ENCODE measurements at regions not wholly inside any gene's neighbourhood (a gene's known extent, or its start where the extent isn't known, plus 50 kb on each side); places are given as distances from the start of the nearest gene placed in this dataset.

GRCh38 chr3:30996467-30996866, 102.0 kb upstream of the GADL1 start:
- TF ChIP-seq, protein P1, sequence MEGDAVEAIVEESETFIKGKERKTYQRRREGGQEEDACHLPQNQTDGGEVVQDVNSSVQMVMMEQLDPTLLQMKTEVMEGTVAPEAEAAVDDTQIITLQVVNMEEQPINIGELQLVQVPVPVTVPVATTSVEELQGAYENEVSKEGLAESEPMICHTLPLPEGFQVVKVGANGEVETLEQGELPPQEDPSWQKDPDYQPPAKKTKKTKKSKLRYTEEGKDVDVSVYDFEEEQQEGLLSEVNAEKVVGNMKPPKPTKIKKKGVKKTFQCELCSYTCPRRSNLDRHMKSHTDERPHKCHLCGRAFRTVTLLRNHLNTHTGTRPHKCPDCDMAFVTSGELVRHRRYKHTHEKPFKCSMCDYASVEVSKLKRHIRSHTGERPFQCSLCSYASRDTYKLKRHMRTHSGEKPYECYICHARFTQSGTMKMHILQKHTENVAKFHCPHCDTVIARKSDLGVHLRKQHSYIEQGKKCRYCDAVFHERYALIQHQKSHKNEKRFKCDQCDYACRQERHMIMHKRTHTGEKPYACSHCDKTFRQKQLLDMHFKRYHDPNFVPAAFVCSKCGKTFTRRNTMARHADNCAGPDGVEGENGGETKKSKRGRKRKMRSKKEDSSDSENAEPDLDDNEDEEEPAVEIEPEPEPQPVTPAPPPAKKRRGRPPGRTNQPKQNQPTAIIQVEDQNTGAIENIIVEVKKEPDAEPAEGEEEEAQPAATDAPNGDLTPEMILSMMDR (IDR thresholded peaks at IDR 0.05; ENCODE audit: insufficient read depth, low read depth, low read length, missing control alignments) = no peak
- H3K4me3 ChIP-seq (ENCODE audit: low read length) = no peak overlapping the region

DNA sequence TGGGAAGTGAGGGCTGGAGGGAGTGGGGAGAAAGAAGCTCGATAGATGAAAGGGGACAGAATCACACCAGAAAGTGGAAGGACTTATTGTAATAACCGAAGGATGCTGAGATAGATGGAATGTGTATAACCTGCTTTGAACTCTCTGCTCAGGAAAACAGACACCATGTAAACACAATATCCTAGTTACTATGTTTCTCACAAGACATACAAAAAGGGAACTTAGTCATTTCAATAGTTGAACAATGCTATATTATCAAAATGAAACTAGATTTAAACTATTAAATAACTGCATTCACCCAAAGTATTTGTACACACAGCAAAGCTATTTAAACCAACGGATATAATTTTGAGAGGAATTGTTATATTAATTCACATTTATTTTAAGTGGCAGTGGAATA, 108.3 kb upstream of the GADL1 start:
- TF ChIP-seq, protein P1 (IDR thresholded peaks at IDR 0.05; ENCODE audit: insufficient read depth, low read depth, low read length, missing control alignments) = no peak
- H3K4me3 ChIP-seq (ENCODE audit: low read length) = no peak overlapping the region
- no peak for DNase-seq (ENCODE audit: low read depth)

More at GRCh38 chr3:30996467-30996866, 102.0 kb upstream of the GADL1 start:
- DNase-seq (ENCODE audit: low read depth) = no peak

GRCh38 chr3:31004025-31004678, 109.7 kb upstream of the GADL1 start:
- no peak overlapping the region for H3K4me3 ChIP-seq (ENCODE audit: low read length)
- TF ChIP-seq, protein P1 (IDR thresholded peaks at IDR 0.05; ENCODE audit: insufficient read depth, low read depth, low read length, missing control alignments) = no peak
- peak; percentile 56 for DNase-seq (ENCODE audit: low read depth)

GRCh38 chr3:31008994-31009393, 114.5 kb upstream of the GADL1 start:
- TF ChIP-seq, protein P1 (IDR thresholded peaks at IDR 0.05; ENCODE audit: insufficient read depth, low read depth, low read length, missing control alignments) = no peak
- no peak overlapping the region for H3K4me3 ChIP-seq (ENCODE audit: low read length)
- peak; percentile 67 for DNase-seq (ENCODE audit: low read depth)

GRCh38 chr3:31009881-31010280, 115.4 kb upstream of the GADL1 start:
- peak; percentile 51 for DNase-seq (ENCODE audit: low read depth)

DNA sequence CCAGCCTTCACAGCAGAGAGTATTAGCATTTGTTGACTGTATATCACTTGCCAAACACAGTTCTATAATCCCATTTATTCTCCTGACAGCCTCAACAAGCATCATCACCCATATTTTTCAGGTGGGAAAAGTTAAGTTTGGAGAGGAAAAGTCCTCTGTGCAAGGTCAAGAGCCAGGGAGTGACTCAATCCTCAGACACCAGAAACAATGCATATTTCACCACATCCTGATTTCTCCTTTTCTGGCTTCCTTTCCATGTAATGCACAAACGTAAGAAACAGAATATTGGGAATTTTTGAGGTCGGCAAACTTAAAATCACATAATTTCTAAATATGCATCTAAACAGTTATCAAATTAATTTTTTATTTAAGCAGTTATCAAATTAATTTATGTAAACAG, 116.0 kb upstream of the GADL1 start:
- TF ChIP-seq, protein P1 (IDR thresholded peaks at IDR 0.05; ENCODE audit: insufficient read depth, low read depth, low read length, missing control alignments) = no peak
- DNase-seq (ENCODE audit: low read depth) = peak; percentile 29

More at GRCh38 chr3:31009881-31010280, 115.4 kb upstream of the GADL1 start:
- no peak overlapping the region for H3K4me3 ChIP-seq (ENCODE audit: low read length)
- TF ChIP-seq, protein P1 (IDR thresholded peaks at IDR 0.05; ENCODE audit: insufficient read depth, low read depth, low read length, missing control alignments) = no peak

GRCh38 chr3:31011380-31011779, 116.9 kb upstream of the GADL1 start:
- TF ChIP-seq, protein P1 (IDR thresholded peaks at IDR 0.05; ENCODE audit: insufficient read depth, low read depth, low read length, missing control alignments) = no peak

More for the DNA sequence above, 116.0 kb upstream of the GADL1 start:
- H3K4me3 ChIP-seq (ENCODE audit: low read length) = no peak overlapping the region

More at GRCh38 chr3:31011380-31011779, 116.9 kb upstream of the GADL1 start:
- peak; percentile 18 for DNase-seq (ENCODE audit: low read depth)
- no peak overlapping the region for H3K4me3 ChIP-seq (ENCODE audit: low read length)

All from epithelial cell of esophagus (primary cell).